ENCODE measurements at regions not wholly inside any gene's neighbourhood (a gene's known extent, or its start where the extent isn't known, plus 50 kb on each side); places are given as distances from the start of the nearest gene placed in this dataset.
A peak's percentile ranks its signal among the peaks of the same experiment; 100 is the strongest.

GRCh38 chr5:77139001-77139400 lies 51.9 kb upstream of the ZBED3 start:
- WGBS, result 50% methylated on average over 5 of the region's 5 CpGs
- Histone ChIP-seq H3K4me1 (ENCODE audit: control insufficient read depth, insufficient read depth, low read length) (no peaks in the 10 kb centered on the region), H3K4me3 (ENCODE audit: low read length) (no peak overlapping the region), H3K27me3 (ENCODE audit: control insufficient read depth, insufficient read depth) (no peaks in the 10 kb centered on the region), H3K9me3 (ENCODE audit: control insufficient read depth, low read length) (no peaks in the 10 kb centered on the region), H3K27ac (ENCODE audit: low read length) (peak overlapping the region; percentile 20)
- ATAC-seq (peak; percentile 72 to 90), DNase-seq (peak in 2 of 3 donors; percentile 33 to 69)
- intact Hi-C loops (cut with DNase I), result loop anchor here in 1 of 4 donors (10.0 kb wide), 1 partner anchor 346 kb away; no protein-coding TSS in a partner anchor
